ENCODE measurements at regions not wholly inside any gene's neighbourhood (a gene's known extent, or its start where the extent isn't known, plus 50 kb on each side); places are given as distances from the start of the nearest gene placed in this dataset.

GRCh38 chr10:6776170-6776569, 196.1 kb upstream of the PRKCQ start:
- Histone ChIP-seq H3K27ac (no peak overlapping the region), H3K9me3 (no peaks in the 10 kb centered on the region), H3K27me3 (no peaks in the 10 kb centered on the region), H3K4me3 (no peak overlapping the region), H3K36me3 (no peaks in the 10 kb centered on the region), H3K4me1 (peaks cover 0 to 5% (median under 1%) of the 10 kb centered on the region in 4 donors)
- TF ChIP-seq POLR2A (IDR thresholded peaks at IDR 0.05) (no peak), CTCF (IDR thresholded peaks at IDR 0.05) (no peak), EP300 (IDR thresholded peaks at IDR 0.05) (no peak)
- no peak for DNase-seq (ENCODE audit: low spot score in 2 of 2)
- WGBS, 2 donors, result 72 to 77% methylated on average over 5 of the region's 5 CpGs

- H3K27me3 ChIP-seq, result no peaks in the 10 kb centered on the region
- peaks cover 0 to 12% (median 0%) of the 10 kb centered on the region in 4 donors for H3K9me3 ChIP-seq
- no peak overlapping the region for H3K4me3 ChIP-seq
- TF ChIP-seq EP300 (IDR thresholded peaks at IDR 0.05), result no peak
- TF ChIP-seq CTCF (IDR thresholded peaks at IDR 0.05), result no peak
- no peak for TF ChIP-seq POLR2A (IDR thresholded peaks at IDR 0.05)
- peaks cover 0 to 5% (median 2%) of the 10 kb centered on the region in 4 donors for H3K4me1 ChIP-seq
- H3K27ac ChIP-seq, result no peak overlapping the region
- WGBS, 2 donors, result 69 to 79% methylated on average over 3 of the region's 3 CpGs
- no peak for DNase-seq (ENCODE audit: low spot score in 2 of 2)
- H3K36me3 ChIP-seq, result no peaks in the 10 kb centered on the region
These were observed 194.3 kb upstream of the PRKCQ start for GRCh38 chr10:6774406-6774805.

- Histone ChIP-seq H3K9me3 (peaks cover 0 to 13% (median 0%) of the 10 kb centered on the region in 4 donors), H3K36me3 (no peaks in the 10 kb centered on the region), H3K4me3 (no peak overlapping the region), H3K27ac (no peak overlapping the region), H3K27me3 (no peaks in the 10 kb centered on the region), H3K4me1 (peaks cover 0 to 4% (median under 1%) of the 10 kb centered on the region in 4 donors)
- TF ChIP-seq CTCF (IDR thresholded peaks at IDR 0.05), result no peak
- TF ChIP-seq EP300 (IDR thresholded peaks at IDR 0.05), result no peak
- TF ChIP-seq POLR2A (IDR thresholded peaks at IDR 0.05), result no peak
- 36 to 49% methylated on average over 3 of the region's 3 CpGs for WGBS, 2 donors
- no peak for DNase-seq (ENCODE audit: low spot score in 2 of 2)
These were observed 191.3 kb upstream of the PRKCQ start for GRCh38 chr10:6771331-6771730.

GRCh38 chr10:6770846-6771245, 190.8 kb upstream of the PRKCQ start:
- TF ChIP-seq CTCF (IDR thresholded peaks at IDR 0.05), result no peak
- TF ChIP-seq POLR2A (IDR thresholded peaks at IDR 0.05), result no peak
- no peak for TF ChIP-seq EP300 (IDR thresholded peaks at IDR 0.05)
- no peak overlapping the region for H3K27ac ChIP-seq
- H3K36me3 ChIP-seq, result no peaks in the 10 kb centered on the region
- H3K9me3 ChIP-seq, result peaks cover 0 to 13% (median 0%) of the 10 kb centered on the region in 4 donors
- no peaks in the 10 kb centered on the region for H3K27me3 ChIP-seq
- H3K4me3 ChIP-seq, result no peak overlapping the region
- WGBS, 2 donors, result 32 to 39% methylated on average over 6 of the region's 6 CpGs
- H3K4me1 ChIP-seq, result peaks cover 0 to 4% (median 2%) of the 10 kb centered on the region in 4 donors
- DNase-seq (ENCODE audit: low spot score in 2 of 2), result no peak

GRCh38 chr10:6769704-6770417, 189.8 kb upstream of the PRKCQ start:
- Histone ChIP-seq H3K36me3 (no peaks in the 10 kb centered on the region), H3K4me1 (peaks cover 0 to 4% (median 2%) of the 10 kb centered on the region in 4 donors), H3K9me3 (peaks cover 0 to 13% (median 0%) of the 10 kb centered on the region in 4 donors), H3K4me3 (no peak overlapping the region), H3K27ac (no peak overlapping the region), H3K27me3 (no peaks in the 10 kb centered on the region)
- whole genome bisulfite sequencing, 2 donors, result 87 to 90% methylated on average over 6 of the region's 6 CpGs
- DNase-seq (ENCODE audit: low spot score in 2 of 2), result no peak
- TF ChIP-seq CTCF (IDR thresholded peaks at IDR 0.05) (no peak), EP300 (IDR thresholded peaks at IDR 0.05) (no peak), POLR2A (IDR thresholded peaks at IDR 0.05) (no peak)
